ENCODE measurements at regions not wholly inside any gene's neighbourhood (a gene's known extent, or its start where the extent isn't known, plus 50 kb on each side); places are given as distances from the start of the nearest gene placed in this dataset.

DNA sequence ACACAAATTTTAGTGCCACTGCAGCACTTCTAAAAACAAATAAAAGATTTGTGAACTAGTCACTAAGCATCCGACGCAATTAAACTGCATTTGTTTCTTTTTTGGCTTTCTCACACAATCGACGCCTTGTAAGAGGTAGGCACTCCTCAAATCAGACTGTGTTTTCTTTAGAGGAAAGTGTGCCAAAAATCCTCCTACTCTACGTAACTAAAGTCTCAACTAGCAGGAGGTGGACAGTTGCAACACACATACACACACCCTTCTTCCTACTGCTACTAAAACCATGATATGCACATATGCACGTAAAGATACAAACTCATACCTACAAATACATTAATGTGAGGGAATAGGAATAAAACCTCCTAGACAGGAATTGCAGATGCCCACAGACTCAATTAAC, 844.7 kb upstream of the SOX9 start:
- TF ChIP-seq, protein P1, sequence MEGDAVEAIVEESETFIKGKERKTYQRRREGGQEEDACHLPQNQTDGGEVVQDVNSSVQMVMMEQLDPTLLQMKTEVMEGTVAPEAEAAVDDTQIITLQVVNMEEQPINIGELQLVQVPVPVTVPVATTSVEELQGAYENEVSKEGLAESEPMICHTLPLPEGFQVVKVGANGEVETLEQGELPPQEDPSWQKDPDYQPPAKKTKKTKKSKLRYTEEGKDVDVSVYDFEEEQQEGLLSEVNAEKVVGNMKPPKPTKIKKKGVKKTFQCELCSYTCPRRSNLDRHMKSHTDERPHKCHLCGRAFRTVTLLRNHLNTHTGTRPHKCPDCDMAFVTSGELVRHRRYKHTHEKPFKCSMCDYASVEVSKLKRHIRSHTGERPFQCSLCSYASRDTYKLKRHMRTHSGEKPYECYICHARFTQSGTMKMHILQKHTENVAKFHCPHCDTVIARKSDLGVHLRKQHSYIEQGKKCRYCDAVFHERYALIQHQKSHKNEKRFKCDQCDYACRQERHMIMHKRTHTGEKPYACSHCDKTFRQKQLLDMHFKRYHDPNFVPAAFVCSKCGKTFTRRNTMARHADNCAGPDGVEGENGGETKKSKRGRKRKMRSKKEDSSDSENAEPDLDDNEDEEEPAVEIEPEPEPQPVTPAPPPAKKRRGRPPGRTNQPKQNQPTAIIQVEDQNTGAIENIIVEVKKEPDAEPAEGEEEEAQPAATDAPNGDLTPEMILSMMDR (IDR thresholded peaks at IDR 0.05; ENCODE audit: control insufficient read depth, extremely low read depth, insufficient read depth), result no peak
- DNase-seq (ENCODE audit: low read depth), result no peak

DNA sequence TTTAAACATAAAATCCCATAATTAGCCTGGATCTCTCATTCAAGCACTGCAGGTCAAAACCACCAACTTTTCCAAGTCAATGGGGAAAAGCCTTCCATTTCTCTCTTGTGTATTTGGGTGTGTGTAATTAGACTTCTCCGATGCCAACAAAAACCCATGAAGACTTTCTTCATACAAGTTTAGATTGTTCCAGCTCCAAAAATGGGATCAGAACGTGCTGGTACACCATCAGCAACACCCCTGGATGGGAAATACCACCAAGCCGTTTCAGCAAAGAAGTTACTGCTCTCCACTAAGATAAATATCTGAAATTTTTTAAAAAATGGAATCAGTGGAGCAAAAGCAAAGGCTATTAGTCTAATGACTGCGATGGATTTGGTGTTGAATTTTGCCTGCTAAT, 837.3 kb upstream of the SOX9 start:
- TF ChIP-seq, protein P1 (IDR thresholded peaks at IDR 0.05; ENCODE audit: control insufficient read depth, extremely low read depth, insufficient read depth), result no peak
- DNase-seq (ENCODE audit: low read depth), result no peak
- H3K4me3 ChIP-seq (ENCODE audit: low read depth, low read length), result no peak overlapping the region

More for the DNA sequence above, 844.7 kb upstream of the SOX9 start:
- no peak overlapping the region for H3K4me3 ChIP-seq (ENCODE audit: low read depth, low read length)

DNA sequence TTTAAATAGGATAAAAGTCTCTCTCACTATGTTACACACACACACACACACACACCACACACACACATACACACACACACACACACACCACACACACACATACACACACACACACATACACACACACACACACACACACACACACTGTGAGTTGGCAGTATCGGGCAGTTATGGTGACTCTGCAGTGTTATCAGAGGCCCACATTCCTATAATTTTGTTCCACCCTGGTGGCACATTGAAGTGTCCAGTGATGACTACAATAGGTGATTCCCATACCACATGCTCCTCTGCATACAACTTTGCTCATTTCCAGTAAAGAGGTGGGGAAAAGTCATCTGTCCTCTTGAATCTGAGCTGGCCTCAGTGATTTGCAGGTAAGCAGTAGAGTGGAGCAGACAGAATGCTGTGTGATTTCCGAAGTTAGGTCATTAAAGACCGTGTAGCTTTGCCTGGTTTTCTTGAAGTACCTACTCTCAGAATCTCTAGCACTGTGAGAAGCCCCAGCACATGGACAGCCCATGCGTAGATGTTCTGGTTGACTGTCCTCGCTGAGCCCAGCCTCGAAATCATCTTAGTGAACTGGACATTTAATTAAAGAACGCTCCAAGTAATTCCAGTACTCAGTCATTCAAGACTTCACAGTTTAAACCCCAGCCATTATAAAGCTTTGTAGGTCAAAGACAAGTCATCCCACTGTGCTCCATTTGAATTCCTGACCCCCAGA, 836.6 kb upstream of the SOX9 start:
- TF ChIP-seq, protein P1 (IDR thresholded peaks at IDR 0.05; ENCODE audit: control insufficient read depth, extremely low read depth, insufficient read depth), result no peak
- H3K4me3 ChIP-seq (ENCODE audit: low read depth, low read length), result no peak overlapping the region
- no peak for DNase-seq (ENCODE audit: low read depth)

DNA sequence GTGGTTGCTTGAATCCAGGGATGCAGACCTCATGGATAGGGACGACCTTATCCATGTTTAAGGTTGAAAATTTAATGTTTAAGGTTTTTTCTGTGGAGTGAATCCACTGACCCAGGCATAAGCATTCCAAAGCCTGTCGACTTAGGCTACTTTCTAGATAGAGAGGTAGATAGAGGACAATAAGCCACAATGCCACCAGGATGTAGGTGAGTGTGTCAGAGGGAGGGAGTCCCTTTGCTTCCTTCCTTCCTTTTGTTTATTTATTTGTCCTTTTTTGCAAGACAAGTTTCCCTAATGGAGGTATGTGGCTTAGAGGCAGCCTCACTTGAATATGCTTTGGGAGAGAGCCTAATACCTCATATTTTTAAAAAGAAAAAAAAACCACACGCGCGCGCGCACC, 834.2 kb upstream of the SOX9 start:
- no peak for DNase-seq (ENCODE audit: low read depth)
- TF ChIP-seq, protein P1 (IDR thresholded peaks at IDR 0.05; ENCODE audit: control insufficient read depth, extremely low read depth, insufficient read depth), result no peak
- H3K4me3 ChIP-seq (ENCODE audit: low read depth, low read length), result no peak overlapping the region

DNA sequence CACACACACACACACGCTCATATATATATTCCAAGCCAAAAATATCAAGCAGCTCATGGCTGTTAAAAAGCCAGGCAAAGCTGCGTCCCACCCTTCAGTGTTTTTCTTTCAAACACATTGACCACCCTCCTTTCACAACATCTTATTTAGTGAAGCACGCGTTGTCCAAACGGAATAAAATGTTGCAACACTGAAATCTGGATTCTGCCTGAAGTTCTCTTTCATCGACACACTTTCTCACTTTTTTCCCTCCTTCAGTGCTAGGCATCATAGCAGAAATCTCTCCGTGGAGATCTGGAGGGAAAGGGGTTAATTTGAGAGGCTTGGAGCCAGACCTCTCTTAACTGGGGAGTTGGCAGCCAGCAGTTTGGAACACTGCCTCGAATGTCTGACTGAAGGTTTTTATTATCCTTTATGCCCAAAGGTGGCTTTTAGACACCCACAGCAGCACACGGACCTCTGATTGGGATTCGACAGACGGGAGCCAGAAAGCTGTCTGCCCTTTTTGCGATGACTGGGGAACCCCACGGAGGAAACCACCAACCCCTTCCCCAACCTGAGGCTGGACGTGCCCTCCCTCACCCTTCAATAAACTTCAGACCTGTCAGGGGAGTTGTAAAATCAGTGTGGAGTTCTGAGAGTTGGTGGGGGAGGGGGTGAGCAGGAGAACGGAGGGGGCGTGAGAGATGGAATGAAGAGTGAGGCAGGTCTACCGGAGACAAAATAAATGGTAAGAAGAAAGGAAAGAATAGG, 833.6 kb upstream of the SOX9 start:
- no peak overlapping the region for H3K4me3 ChIP-seq (ENCODE audit: low read depth, low read length)
- TF ChIP-seq, protein P1 (IDR thresholded peaks at IDR 0.05; ENCODE audit: control insufficient read depth, extremely low read depth, insufficient read depth), result no peak
- DNase-seq (ENCODE audit: low read depth), result no peak

DNA sequence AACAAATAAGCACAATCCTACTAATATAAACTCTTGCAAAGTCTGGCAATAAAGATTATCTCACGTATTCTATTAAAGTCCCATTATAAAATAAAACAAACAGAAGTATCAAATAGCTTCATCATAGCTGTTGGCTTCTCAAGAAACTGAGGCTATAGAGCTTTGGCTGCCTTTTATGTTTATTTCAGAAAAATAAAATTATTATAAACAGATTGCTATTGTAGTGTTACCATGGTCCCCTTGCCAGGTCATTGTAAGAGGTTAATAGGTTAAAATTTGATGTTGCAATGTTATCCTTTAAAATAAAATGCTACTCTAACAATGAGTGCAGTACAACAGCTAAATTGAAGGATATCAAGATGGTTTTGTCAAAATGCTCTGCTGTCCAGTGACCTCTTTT, 828.8 kb upstream of the SOX9 start:
- H3K4me3 ChIP-seq (ENCODE audit: low read depth, low read length), result no peak overlapping the region
- no peak for DNase-seq (ENCODE audit: low read depth)
- TF ChIP-seq, protein P1 (IDR thresholded peaks at IDR 0.05; ENCODE audit: control insufficient read depth, extremely low read depth, insufficient read depth), result no peak

All from LNCaP clone FGC (cell line).